Right lobe of liver (tissue), 4 donors: ENCODE measurements at regions not wholly inside any gene's neighbourhood (a gene's known extent, or its start where the extent isn't known, plus 50 kb on each side); places are given as distances from the start of the nearest gene placed in this dataset.

Experiments used
- POLR2A ChIP-seq: fragments of 450-650 bp; IDR thresholded peaks from one replicate; pipeline ENCODE4 v1.6.1; 2017; ENCODE audit warnings: antibody characterized with exemption, mild to moderate bottlenecking
- TF ChIP-seq, protein P1 (sequence below), 4 donors: fragments of 200-600 bp in 3 of 4; fragments of 450-650 bp in 1 of 4; IDR thresholded peaks; one replicate each; pipeline versions ENCODE4 v1.5.1 to v1.8.0; 2016 to 2022; ENCODE audit warnings: antibody characterized with exemption in 4 of 4, mild to moderate bottlenecking in 2 of 4
- donor health status: DM: no; HTN: no; CAD: no.
- donor health status: DM: no; HTN: no; CAD: no.
- donor health status: DM: no; HTN: yes; CAD: no.

DNA sequence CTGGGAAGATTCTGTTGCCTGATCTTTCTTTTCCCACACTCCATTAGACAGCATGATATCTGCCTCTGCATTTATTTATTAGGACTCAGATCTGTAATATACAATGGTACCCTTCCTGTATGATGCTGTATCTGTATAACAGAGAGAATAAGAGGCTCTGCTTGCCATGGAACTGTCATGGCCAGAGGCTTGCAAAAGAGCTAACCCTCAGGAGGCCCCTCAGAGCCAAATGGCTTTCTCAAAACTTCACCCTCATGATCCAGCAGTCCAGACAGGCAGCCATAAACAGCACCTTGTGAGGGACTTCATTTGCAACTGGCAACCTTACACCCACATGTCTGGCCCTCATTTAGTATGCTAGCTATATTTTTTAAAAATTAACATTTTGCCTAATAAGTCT lies 57.6 kb downstream of the TMEM30B start:
- no peak for TF ChIP-seq POLR2A
- TF ChIP-seq, protein P1, sequence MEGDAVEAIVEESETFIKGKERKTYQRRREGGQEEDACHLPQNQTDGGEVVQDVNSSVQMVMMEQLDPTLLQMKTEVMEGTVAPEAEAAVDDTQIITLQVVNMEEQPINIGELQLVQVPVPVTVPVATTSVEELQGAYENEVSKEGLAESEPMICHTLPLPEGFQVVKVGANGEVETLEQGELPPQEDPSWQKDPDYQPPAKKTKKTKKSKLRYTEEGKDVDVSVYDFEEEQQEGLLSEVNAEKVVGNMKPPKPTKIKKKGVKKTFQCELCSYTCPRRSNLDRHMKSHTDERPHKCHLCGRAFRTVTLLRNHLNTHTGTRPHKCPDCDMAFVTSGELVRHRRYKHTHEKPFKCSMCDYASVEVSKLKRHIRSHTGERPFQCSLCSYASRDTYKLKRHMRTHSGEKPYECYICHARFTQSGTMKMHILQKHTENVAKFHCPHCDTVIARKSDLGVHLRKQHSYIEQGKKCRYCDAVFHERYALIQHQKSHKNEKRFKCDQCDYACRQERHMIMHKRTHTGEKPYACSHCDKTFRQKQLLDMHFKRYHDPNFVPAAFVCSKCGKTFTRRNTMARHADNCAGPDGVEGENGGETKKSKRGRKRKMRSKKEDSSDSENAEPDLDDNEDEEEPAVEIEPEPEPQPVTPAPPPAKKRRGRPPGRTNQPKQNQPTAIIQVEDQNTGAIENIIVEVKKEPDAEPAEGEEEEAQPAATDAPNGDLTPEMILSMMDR (IDR thresholded peaks at IDR 0.05): no peak
